Activated B cell treated with CpG ODN at 0.5 μM for 24 hours (primary cell): ENCODE measurements at regions not wholly inside any gene's neighbourhood (a gene's known extent, or its start where the extent isn't known, plus 50 kb on each side); places are given as distances from the start of the nearest gene placed in this dataset.

Experiments used
- ATAC-seq: fragments of 200-7000 bp; cut with Tn5 transposase; one replicate; pipeline ENCODE4 v1.10.0; 2021; ENCODE audit warnings: low read depth, mild to moderate bottlenecking, moderate library complexity
- CTCF ChIA-PET: fragments of 350-600 bp; sonication (Branson Sonifier 250); formaldehyde crosslinking; loops from one replicate; lab custom pipeline; 2021; ENCODE audit warnings: antibody characterized with exemption; lab: Charles Lee
- POLR2A ChIA-PET: fragments of 350-600 bp; sonication (Branson Sonifier 250); formaldehyde crosslinking; loops from one replicate; lab custom pipeline; 2021; ENCODE audit warnings: antibody characterized with exemption; lab: Charles Lee
- DNase-seq: peaks from one replicate; pipeline ENCODE4 v3.0.0; 2022
- H3K27ac Mint-ChIP-seq: one replicate; pipeline ENCODE4 v1.8.0; 2020; ENCODE audit warnings: mixed read lengths
- H3K27me3 Mint-ChIP-seq: one replicate; pipeline ENCODE4 v1.8.0; 2021; ENCODE audit warnings: mixed read lengths
- H3K36me3 Mint-ChIP-seq: one replicate; pipeline ENCODE4 v1.8.0; 2021; ENCODE audit warnings: low read depth, mixed read lengths
- H3K4me1 Mint-ChIP-seq: one replicate; pipeline ENCODE4 v1.8.0; 2021; ENCODE audit warnings: mixed read lengths
- H3K4me3 Mint-ChIP-seq: one replicate; pipeline ENCODE4 v1.8.0; 2020; ENCODE audit warnings: mild to moderate bottlenecking, mixed read lengths
- H3K9me3 Mint-ChIP-seq: one replicate; pipeline ENCODE4 v1.8.0; 2020; ENCODE audit warnings: mixed read lengths
- CTCF ChIP-seq: fragments of 200-600 bp; IDR thresholded peaks from one replicate; pipeline ENCODE4 v1.8.0; 2022; ENCODE audit warnings: antibody characterized with exemption, mild to moderate bottlenecking
- intact Hi-C: fragments of 100-400 bp; cut with micrococcal nuclease; formaldehyde crosslinking; loops from one replicate; pipeline ENCODE4 v1.15.1; 2024

- no peak overlapping the region for H3K4me3 Mint-ChIP-seq
- CTCF ChIA-PET = no interaction called here
- no peaks in the 10 kb centered on the region for H3K36me3 Mint-ChIP-seq
- H3K9me3 Mint-ChIP-seq = no peaks in the 10 kb centered on the region
- H3K27ac Mint-ChIP-seq = no peak overlapping the region
- H3K4me1 Mint-ChIP-seq = no peaks in the 10 kb centered on the region
- H3K27me3 Mint-ChIP-seq = no peaks in the 10 kb centered on the region
- ATAC-seq (no peak), DNase-seq (no peak)
- TF ChIP-seq CTCF = no peak
- intact Hi-C loops = no loop called here
- POLR2A ChIA-PET = no interaction called here
Observed at GRCh38 chr12:59944177-59944576, 348.3 kb downstream of the SLC16A7 start.

GRCh38 chr12:59946635-59947034, 350.8 kb downstream of the SLC16A7 start:
- H3K27ac Mint-ChIP-seq = no peak overlapping the region
- POLR2A ChIA-PET = no interaction called here
- TF ChIP-seq CTCF = no peak
- H3K9me3 Mint-ChIP-seq = no peaks in the 10 kb centered on the region
- no peak for ATAC-seq
- H3K4me1 Mint-ChIP-seq = no peaks in the 10 kb centered on the region
- no peak overlapping the region for H3K4me3 Mint-ChIP-seq
- intact Hi-C loops = no loop called here
- no peak for DNase-seq
- H3K27me3 Mint-ChIP-seq = no peaks in the 10 kb centered on the region
- H3K36me3 Mint-ChIP-seq = no peaks in the 10 kb centered on the region
- CTCF ChIA-PET = no interaction called here

- DNase-seq (no peak), ATAC-seq (no peak)
- Mint-ChIP-seq H3K36me3 (no peaks in the 10 kb centered on the region), H3K9me3 (peaks cover 6% of the 10 kb centered on the region), H3K27me3 (no peaks in the 10 kb centered on the region), H3K4me3 (no peak overlapping the region), H3K4me1 (no peaks in the 10 kb centered on the region), H3K27ac (no peak overlapping the region)
- ChIA-PET POLR2A (no interaction called here), CTCF (no interaction called here)
- intact Hi-C loops = no loop called here
- no peak for TF ChIP-seq CTCF
Observed at GRCh38 chr12:59963546-59963945, 367.7 kb downstream of the SLC16A7 start.

- intact Hi-C loops = no loop called here
- TF ChIP-seq CTCF = no peak
- Mint-ChIP-seq H3K9me3 (peaks cover 4% of the 10 kb centered on the region), H3K4me3 (no peak overlapping the region), H3K36me3 (no peaks in the 10 kb centered on the region), H3K27me3 (no peaks in the 10 kb centered on the region), H3K27ac (no peak overlapping the region), H3K4me1 (no peaks in the 10 kb centered on the region)
- ChIA-PET CTCF (no interaction called here), POLR2A (no interaction called here)
- DNase-seq = no peak
- ATAC-seq = no peak
Observed at GRCh38 chr12:59972905-59973304, 377.1 kb downstream of the SLC16A7 start.

- H3K27me3 Mint-ChIP-seq = no peaks in the 10 kb centered on the region
- peaks cover under 1% of the 10 kb centered on the region for H3K9me3 Mint-ChIP-seq
- DNase-seq = no peak
- ATAC-seq = no peak
- H3K4me1 Mint-ChIP-seq = no peaks in the 10 kb centered on the region
- H3K27ac Mint-ChIP-seq = no peak overlapping the region
- POLR2A ChIA-PET = no interaction called here
- no peaks in the 10 kb centered on the region for H3K36me3 Mint-ChIP-seq
- intact Hi-C loops = no loop called here
- CTCF ChIA-PET = no interaction called here
- H3K4me3 Mint-ChIP-seq = no peak overlapping the region
- no peak for TF ChIP-seq CTCF
Observed at GRCh38 chr12:59973515-59973914, 377.7 kb downstream of the SLC16A7 start.
